ENCODE measurements at regions not wholly inside any gene's neighbourhood (a gene's known extent, or its start where the extent isn't known, plus 50 kb on each side); places are given as distances from the start of the nearest gene placed in this dataset.

DNA sequence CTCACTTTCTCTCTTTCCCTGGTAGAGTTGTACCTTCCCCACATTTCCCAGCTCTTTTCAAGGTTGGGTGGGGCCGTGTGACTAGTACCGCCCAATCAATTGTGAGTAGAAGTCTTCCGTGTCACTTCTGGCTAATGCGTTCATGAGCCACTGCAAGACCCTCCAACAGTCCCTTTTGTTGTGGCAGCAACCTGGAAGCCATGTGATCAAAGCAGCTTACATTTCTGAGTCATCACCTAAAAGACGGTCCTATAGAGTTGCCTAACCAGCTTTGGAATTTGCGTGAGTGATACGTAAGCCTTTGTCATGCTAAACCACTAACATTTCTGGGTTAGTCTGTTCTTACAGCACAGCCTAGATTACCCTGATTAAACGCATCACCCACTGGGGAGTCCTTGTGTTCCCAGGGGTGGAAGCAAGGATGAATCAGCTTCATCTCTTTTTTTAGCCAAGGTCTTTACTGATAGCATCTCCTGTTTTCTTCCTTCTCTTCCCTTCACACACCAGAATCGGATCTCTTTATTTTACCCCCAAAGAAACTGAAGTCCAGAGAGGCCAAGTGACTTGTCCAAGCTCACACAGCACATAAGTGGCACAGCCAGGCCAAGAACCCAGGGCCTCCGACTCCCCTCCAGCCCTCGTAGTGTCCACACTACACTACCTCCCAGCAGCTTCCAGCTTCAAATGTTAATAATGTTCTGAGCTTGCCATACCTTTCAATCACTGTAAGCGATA, 366.3 kb upstream of the XYLT1 start:
- CTCF ChIA-PET = no interaction called here
- ATAC-seq (ENCODE audit: low read depth) = no peak
- DNase-seq = no peak
- intact Hi-C loops (cut with micrococcal nuclease) = no loop called here
- Mint-ChIP-seq H3K36me3 (ENCODE audit: low read depth) (no peaks in the 10 kb centered on the region), H3K4me3 (no peak overlapping the region), H3K27ac (no peak overlapping the region), H3K4me1 (no peaks in the 10 kb centered on the region), H3K9me3 (no peaks in the 10 kb centered on the region), H3K27me3 (peaks cover 5% of the 10 kb centered on the region)
- POLR2A ChIA-PET = no interaction called here
- TF ChIP-seq, protein P1, sequence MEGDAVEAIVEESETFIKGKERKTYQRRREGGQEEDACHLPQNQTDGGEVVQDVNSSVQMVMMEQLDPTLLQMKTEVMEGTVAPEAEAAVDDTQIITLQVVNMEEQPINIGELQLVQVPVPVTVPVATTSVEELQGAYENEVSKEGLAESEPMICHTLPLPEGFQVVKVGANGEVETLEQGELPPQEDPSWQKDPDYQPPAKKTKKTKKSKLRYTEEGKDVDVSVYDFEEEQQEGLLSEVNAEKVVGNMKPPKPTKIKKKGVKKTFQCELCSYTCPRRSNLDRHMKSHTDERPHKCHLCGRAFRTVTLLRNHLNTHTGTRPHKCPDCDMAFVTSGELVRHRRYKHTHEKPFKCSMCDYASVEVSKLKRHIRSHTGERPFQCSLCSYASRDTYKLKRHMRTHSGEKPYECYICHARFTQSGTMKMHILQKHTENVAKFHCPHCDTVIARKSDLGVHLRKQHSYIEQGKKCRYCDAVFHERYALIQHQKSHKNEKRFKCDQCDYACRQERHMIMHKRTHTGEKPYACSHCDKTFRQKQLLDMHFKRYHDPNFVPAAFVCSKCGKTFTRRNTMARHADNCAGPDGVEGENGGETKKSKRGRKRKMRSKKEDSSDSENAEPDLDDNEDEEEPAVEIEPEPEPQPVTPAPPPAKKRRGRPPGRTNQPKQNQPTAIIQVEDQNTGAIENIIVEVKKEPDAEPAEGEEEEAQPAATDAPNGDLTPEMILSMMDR (IDR thresholded peaks at IDR 0.05) = no peak

DNA sequence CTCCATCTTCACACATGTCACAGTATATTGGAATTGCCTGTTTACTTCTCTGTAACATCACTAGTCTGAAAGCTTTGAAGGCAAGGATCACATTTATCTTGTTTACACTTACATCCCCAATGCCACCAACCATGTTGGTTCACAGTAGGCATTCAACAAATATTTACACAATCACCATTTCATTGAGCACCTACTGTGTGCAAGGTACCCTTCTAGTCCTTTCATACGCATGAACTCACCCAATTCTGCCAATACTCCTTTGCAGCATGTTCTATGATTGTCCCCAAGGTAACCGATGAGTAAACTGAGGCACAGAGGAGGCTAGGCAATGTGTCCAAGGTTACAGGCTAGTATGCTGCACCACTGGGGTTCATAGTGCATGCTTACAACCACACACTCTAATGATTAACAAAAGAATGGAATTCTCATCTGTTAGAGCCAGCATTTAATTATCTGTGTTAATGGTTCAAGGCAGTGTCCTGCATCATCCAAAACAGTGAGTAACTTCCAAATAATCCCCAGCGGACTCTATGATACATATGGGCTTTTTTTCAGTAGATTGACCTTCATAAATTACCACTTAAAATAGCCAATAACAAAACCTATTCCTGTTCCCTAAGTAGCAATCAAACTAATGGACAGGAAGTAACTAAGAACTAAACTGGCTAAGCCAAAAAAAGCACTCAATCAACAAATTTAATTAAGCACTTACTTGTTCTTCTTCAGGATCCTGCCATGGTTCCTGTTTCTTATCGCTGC, 364.5 kb upstream of the XYLT1 start:
- ATAC-seq (ENCODE audit: low read depth) (no peak), DNase-seq (no peak)
- no peaks in the 10 kb centered on the region for H3K36me3 Mint-ChIP-seq (ENCODE audit: low read depth)
- no peaks in the 10 kb centered on the region for H3K9me3 Mint-ChIP-seq
- H3K4me3 Mint-ChIP-seq = no peak overlapping the region
- ChIA-PET CTCF (no interaction called here), POLR2A (no interaction called here)
- no peak overlapping the region for H3K27ac Mint-ChIP-seq
- TF ChIP-seq, protein P1 (IDR thresholded peaks at IDR 0.05) = no peak
- no peaks in the 10 kb centered on the region for H3K4me1 Mint-ChIP-seq
- peaks cover 5% of the 10 kb centered on the region for H3K27me3 Mint-ChIP-seq
- intact Hi-C loops (cut with micrococcal nuclease) = no loop called here

DNA sequence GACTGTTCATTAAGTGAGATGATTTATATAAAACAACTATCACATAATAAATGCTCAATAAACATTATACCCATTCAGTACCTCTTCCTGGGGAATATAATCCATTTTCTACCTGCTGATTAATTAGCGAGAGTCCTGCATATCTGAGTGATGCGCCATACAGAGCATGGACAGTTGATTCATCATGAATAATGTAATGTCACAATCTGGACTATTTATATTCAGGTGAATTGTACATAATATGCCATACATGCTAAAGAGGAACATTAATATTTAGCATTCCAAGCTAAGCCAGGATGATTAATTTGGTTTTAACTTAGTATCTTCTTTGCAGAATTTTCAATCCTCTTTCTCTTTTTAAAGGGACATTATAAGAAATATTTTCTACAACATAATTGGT, 362.0 kb upstream of the XYLT1 start:
- no peak for DNase-seq
- H3K36me3 Mint-ChIP-seq (ENCODE audit: low read depth) = no peaks in the 10 kb centered on the region
- H3K27me3 Mint-ChIP-seq = peaks cover 5% of the 10 kb centered on the region
- ChIA-PET POLR2A (no interaction called here), CTCF (no interaction called here)
- no peaks in the 10 kb centered on the region for H3K9me3 Mint-ChIP-seq
- H3K4me1 Mint-ChIP-seq = no peaks in the 10 kb centered on the region
- intact Hi-C loops (cut with micrococcal nuclease) = no loop called here
- H3K4me3 Mint-ChIP-seq = no peak overlapping the region
- TF ChIP-seq, protein P1 (IDR thresholded peaks at IDR 0.05) = no peak
- H3K27ac Mint-ChIP-seq = no peak overlapping the region
- ATAC-seq (ENCODE audit: low read depth) = no peak

DNA sequence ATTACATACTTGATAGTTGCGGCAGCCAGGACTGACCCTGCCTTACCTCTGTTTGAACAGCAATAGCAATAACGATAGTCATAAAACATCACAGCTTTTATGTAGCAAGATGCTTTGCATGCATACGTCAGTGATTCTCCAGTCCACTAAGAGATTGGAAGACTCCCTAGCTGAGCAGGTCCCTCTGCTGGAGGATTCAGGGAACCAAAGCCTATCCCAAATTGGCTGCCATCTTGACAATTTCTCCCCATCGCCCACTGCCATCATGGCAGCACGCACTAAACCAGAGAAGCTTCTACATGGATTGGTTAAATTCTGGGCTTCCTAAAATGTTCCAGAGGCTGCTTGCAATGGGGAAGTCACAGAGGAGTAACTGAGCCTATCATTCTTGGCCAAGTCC, 360.6 kb upstream of the XYLT1 start:
- no peak for ATAC-seq (ENCODE audit: low read depth)

DNA sequence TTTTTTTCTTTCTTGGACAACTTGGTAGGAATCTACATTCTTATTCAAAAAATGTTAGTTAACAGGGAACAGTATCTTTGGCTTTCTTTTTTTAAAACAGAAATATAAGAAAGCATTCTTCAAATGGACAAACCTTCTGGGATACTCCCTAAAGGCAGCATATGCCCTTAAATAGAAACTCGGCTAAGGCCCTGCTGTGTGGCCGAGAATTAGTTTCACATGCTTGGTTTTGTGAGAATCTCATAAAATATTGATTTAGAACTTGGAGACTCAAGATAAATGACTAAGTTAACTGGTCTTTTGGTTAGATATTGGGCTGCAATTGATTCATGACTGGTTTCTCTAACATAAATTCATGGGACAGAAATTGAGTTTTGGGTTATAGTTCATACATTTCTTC, 359.9 kb upstream of the XYLT1 start:
- no peak for ATAC-seq (ENCODE audit: low read depth)
- Mint-ChIP-seq H3K4me1 (no peaks in the 10 kb centered on the region), H3K27ac (no peak overlapping the region), H3K4me3 (no peak overlapping the region), H3K36me3 (ENCODE audit: low read depth) (no peaks in the 10 kb centered on the region), H3K9me3 (no peaks in the 10 kb centered on the region), H3K27me3 (peaks cover 5% of the 10 kb centered on the region)
- no peak for DNase-seq
- intact Hi-C loops (cut with micrococcal nuclease) = no loop called here
- ChIA-PET CTCF (no interaction called here), POLR2A (no interaction called here)
- TF ChIP-seq, protein P1 (IDR thresholded peaks at IDR 0.05) = no peak

More for the DNA sequence above, 360.6 kb upstream of the XYLT1 start:
- ChIA-PET POLR2A (no interaction called here), CTCF (no interaction called here)
- no peak for DNase-seq
- TF ChIP-seq, protein P1 (IDR thresholded peaks at IDR 0.05) = no peak
- Mint-ChIP-seq H3K4me1 (no peaks in the 10 kb centered on the region), H3K9me3 (no peaks in the 10 kb centered on the region), H3K4me3 (no peak overlapping the region), H3K27me3 (peaks cover 5% of the 10 kb centered on the region), H3K36me3 (ENCODE audit: low read depth) (no peaks in the 10 kb centered on the region), H3K27ac (no peak overlapping the region)
- intact Hi-C loops (cut with micrococcal nuclease) = no loop called here
